ENCODE measurements at regions not wholly inside any gene's neighbourhood (a gene's known extent, or its start where the extent isn't known, plus 50 kb on each side); places are given as distances from the start of the nearest gene placed in this dataset.

- TF ChIP-seq POLR2AphosphoS5 (IDR thresholded peaks at IDR 0.05; ENCODE audit: low read depth, low read length) (no peak), POLR2A (IDR thresholded peaks at IDR 0.05; ENCODE audit: low read depth, low read length) (no peak)
These were observed 141.7 kb upstream of the SHH start for GRCh38 chr7:155953781-155954549.

All from GM12892 (cell line).